Inferior parietal cortex (tissue), 1 donor: ENCODE measurements at regions not wholly inside any gene's neighbourhood (a gene's known extent, or its start where the extent isn't known, plus 50 kb on each side); places are given as distances from the start of the nearest gene placed in this dataset.
"Not testable (repeated sequence)": the region's sequence is repeated elsewhere in the genome, so short reads cannot be mapped to it uniquely, and the experiment has no call there.

Experiments used
- DNase-seq: peaks from one replicate; pipeline ENCODE4 v3.0.0-alpha.2; 2016; ENCODE audit errors: extremely low spot score

GRCh38 chr3:157857440-157857839 lies 248.8 kb downstream of the SHOX2 start:
- no peak for DNase-seq

- no peak for DNase-seq
Measured at GRCh38 chr3:157856078-157856939, 249.9 kb downstream of the SHOX2 start.

- DNase-seq: not testable (repeated sequence)
Measured at GRCh38 chr3:157845839-157846238, 260.4 kb downstream of the SHOX2 start.

- DNase-seq: no peak
Measured at GRCh38 chr3:157844800-157845565, 261.2 kb downstream of the SHOX2 start.

- no peak for DNase-seq
Measured at GRCh38 chr3:157844216-157844615, 262.0 kb downstream of the SHOX2 start.

- no peak for DNase-seq
Measured at GRCh38 chr3:157841029-157841428, 265.2 kb downstream of the SHOX2 start.

GRCh38 chr3:157840564-157840963 lies 265.7 kb downstream of the SHOX2 start:
- DNase-seq: no peak

- no peak for DNase-seq
Measured at GRCh38 chr3:157838457-157838856, 267.8 kb downstream of the SHOX2 start.

GRCh38 chr3:157837336-157837735 lies 268.9 kb downstream of the SHOX2 start:
- DNase-seq: no peak

GRCh38 chr3:157836022-157836421 lies 270.2 kb downstream of the SHOX2 start:
- no peak for DNase-seq

- no peak for DNase-seq
Measured at GRCh38 chr3:157832588-157832987, 273.6 kb downstream of the SHOX2 start.

- DNase-seq: no peak
Measured at GRCh38 chr3:157830556-157831236, 275.5 kb downstream of the SHOX2 start.

DNA sequence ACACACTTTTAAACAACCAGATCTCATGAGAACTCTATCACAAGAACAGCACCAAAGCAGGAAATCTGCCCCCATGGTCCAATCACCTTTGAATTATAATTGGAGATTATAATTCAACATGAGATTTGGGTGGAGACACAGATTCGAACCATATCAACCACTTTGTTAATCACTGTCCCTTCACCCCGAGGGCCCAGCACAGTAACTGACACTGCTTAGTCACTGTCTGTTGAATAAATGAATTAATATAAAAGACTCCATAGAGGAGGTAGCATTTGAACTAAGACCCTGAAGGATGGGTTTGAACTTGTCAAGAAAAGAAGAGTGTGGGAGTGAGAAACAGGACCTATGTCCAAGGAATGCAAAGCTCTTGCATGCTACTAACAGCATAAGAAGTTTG lies 276.4 kb downstream of the SHOX2 start:
- no peak for DNase-seq

GRCh38 chr3:157824281-157824680 lies 281.9 kb downstream of the SHOX2 start:
- no peak for DNase-seq

DNA sequence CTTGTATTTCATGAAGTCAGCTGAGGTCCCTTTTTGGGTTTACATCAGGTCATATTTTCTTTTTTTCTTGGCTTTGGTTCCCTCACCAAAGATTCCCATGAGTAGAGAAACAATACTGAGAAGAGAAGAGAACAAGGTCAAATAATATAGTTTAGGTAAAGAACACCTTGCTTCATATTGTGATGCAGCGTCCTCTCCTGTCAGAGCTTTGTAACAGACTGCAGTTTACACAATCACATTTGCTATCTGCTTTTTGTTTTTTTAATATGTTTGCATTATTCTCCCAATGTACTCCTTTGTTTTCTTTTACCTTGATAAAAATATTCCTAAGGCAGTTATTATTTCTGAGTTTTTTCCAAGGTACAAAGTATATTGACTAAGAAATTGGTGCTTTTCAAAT lies 283.2 kb downstream of the SHOX2 start:
- DNase-seq: no peak

DNA sequence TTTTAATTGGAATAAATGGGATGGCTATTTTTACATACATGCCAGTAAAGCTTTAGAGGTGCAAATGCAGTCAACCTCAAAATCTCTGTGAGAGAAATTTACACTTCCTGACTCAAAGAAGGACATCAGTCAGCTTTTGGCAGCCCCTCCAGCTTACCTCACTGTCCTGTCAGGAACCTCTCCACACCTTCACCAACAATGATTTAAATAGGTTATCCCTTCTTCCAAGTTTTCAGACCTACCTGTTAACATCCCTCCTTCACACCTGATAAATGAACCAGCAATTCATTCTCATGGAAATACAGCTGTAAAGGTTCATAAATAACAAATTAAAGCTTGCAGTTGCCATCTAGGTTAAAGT lies 286.1 kb downstream of the SHOX2 start:
- no peak for DNase-seq

- DNase-seq: no peak
Measured at GRCh38 chr3:157819270-157820156, 286.7 kb downstream of the SHOX2 start.

- no peak for DNase-seq
Measured at GRCh38 chr3:157816896-157817295, 289.3 kb downstream of the SHOX2 start.

DNA sequence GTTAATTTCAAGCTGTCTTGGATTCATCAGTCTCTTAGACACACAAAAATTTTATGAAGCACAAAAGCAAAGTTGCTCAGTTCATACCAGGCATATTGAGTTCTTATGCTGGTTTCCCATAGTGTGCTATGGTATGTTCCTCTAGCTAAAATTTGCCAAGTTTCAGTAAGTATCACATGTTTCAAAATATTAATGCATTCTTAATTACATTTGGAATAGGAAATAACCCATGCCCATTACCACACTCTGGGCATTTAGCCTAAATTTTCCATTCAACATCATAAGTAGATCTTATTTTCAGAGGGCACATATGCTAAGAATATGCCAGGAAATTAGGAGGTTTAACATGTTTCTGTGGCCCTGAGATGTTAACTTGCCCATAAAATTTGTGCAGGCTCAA lies 289.9 kb downstream of the SHOX2 start:
- DNase-seq: no peak

DNA sequence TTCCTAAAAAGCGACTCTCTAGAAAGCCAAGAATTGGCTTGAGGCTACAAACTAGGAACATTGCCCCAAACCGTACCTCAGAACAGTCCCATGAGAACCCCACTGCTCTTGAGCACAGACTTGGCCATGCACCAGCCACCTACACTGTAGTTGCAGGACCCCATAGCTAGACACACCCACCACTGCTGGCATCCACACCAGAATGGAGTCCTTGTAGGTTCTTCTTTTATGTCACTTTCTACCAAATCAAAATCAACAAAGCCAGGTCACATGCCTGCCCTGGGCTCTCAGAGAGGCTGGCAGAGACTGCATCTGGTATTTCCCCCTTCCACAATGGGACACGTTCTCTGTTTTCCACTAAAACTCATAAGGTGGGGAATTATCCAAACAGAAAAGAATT lies 290.5 kb downstream of the SHOX2 start:
- no peak for DNase-seq

DNA sequence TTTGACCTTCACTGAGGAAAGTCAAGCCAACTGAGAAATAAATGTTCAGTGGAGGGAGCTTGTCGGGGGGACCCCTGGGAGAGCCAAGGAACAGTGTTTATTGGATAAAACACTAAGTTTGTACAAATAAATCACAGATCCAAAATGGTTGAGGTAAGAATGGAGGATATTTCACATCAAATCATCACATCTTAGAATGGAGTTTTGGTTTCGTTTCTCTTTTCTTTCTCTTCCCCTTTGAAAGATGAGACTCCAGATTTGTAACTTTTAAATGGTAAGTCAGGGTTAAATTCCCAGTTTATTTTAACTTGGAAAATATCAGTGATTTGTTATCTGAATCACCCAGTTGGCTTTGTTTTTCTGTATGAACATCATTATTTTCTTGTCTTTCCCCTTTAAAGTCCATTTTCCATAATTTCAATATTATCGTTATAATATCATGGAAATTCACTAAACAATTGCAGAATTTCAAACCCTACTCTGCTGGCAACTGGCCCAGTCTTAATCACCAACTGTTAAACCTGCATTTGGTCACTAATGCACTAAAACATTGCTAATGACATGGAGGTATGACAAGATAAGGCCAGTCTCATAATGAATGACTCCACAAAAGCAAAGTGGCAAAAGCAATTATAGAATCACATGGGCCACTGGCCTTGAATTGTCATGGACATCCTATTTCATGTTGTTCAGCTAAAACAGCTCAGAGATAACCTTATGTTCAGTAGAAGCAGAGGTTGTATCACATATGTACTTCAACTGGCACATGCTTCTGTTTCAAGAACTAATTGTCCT lies 295.1 kb downstream of the SHOX2 start:
- no peak for DNase-seq
